ENCODE measurements at regions not wholly inside any gene's neighbourhood (a gene's known extent, or its start where the extent isn't known, plus 50 kb on each side); places are given as distances from the start of the nearest gene placed in this dataset.

DNA sequence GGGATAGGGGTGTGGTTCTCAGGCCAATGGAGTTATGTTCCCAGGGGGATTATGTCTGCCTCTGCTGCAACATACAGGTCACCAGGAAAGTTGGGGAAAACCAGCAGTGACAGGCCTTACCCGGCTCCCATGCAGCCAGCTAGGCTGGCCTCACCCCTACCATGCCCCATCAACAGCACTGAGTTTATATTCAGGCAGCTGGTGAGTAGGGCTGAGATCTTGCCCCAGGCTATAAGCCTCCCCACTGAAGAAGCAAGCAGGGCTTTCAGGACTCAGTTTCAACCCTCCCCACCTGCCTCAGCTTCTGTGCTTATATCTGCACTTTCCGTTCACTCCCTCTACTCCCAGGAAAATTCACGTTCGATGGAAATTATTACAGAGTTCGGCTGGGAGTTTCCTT, 122.4 kb upstream of the PGRMC2 start:
- TF ChIP-seq, protein P1, sequence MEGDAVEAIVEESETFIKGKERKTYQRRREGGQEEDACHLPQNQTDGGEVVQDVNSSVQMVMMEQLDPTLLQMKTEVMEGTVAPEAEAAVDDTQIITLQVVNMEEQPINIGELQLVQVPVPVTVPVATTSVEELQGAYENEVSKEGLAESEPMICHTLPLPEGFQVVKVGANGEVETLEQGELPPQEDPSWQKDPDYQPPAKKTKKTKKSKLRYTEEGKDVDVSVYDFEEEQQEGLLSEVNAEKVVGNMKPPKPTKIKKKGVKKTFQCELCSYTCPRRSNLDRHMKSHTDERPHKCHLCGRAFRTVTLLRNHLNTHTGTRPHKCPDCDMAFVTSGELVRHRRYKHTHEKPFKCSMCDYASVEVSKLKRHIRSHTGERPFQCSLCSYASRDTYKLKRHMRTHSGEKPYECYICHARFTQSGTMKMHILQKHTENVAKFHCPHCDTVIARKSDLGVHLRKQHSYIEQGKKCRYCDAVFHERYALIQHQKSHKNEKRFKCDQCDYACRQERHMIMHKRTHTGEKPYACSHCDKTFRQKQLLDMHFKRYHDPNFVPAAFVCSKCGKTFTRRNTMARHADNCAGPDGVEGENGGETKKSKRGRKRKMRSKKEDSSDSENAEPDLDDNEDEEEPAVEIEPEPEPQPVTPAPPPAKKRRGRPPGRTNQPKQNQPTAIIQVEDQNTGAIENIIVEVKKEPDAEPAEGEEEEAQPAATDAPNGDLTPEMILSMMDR (IDR thresholded peaks at IDR 0.05), result no peak
- no peak for TF ChIP-seq POLR2AphosphoS5 (IDR thresholded peaks at IDR 0.05; ENCODE audit: low read depth, low read length)
